Stimulated activated CD8-positive, alpha-beta memory T cell treated with anti-CD3 and anti-CD28 coated beads, Interleukin-7, amount 100 ng/mL, for 24 hours (primary cell): ENCODE measurements at regions not wholly inside any gene's neighbourhood (a gene's known extent, or its start where the extent isn't known, plus 50 kb on each side); places are given as distances from the start of the nearest gene placed in this dataset.

Experiments used
- DNase-seq: peaks from one replicate; pipeline ENCODE4 v3.0.0-alpha.2; 2020; ENCODE audit warnings: low read depth

DNA sequence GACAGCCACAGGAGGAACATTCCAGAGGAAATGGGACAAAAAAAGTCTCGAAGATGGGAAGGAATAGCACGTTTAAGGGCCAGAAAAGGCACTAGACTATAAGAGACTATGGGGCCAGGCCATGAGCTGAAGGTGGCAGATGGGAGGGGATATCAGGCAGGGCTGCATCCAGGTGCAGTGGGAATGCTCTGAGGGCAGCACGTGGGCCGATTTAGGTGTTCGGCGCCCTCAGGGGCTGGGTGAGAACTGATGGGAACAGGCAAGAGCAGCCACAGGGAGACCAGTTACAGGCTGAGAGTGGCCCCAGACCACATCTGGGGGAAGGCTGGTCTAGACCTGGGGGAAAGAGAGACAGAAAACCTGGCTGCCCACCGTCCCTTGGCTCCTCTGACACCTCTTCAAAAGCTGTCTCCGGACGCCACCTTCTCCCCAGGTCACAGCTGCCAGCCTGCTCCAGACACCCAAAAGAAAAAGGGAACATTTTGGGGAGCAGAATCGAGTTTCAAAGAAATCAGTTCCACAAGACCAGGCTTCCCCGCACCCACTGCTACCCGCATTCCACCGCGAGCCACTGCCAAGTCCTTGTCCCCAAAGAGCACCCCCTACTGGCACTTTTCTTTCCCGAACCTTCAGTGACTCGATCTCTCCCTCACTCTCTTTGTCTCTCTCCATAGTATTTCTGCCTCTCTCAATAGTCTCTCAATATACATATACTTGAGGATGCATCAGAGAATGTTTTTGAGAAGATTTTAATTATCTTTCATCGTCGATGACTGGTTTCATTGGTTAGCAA is 190.1 kb upstream of the AGAP1 start:
- DNase-seq, result no peak

DNA sequence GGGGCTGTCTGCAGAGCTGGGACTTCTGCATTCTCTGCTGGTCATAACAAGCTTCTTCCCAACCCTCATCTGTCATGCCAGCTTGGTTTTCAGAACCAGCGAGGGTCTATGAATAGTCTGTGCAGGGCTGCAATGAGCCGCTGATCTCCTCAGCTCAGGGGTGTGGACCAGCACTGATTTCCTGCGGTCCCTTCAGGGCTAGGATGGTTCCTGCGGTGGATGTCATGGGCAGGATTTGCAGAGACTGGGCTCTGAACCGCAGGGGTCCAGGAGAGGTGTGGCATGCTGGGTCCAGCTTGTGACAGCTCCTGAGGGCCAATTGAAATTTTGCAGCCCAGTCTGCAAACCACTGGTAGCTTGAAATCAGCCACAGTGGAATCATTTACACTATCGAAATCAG is 188.2 kb upstream of the AGAP1 start:
- DNase-seq, result no peak

DNA sequence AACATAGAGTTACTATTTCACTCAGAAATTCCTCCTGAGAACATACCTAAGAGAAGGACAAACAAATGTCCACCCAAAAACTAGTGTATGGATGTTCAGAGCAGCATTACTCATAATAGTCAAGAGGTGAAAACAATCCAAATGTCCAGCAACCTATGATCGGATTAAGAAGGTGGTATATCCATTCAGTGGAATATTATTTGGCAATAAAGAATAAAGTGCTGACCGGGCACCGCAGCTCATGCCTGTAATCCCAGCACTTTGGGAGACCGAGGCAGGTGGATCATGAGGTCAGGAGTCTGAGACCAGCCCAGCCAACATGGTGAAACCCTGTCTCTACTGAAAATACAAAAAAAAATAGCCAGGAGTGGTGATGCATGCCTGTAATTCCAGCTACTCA is 182.8 kb upstream of the AGAP1 start:
- DNase-seq, result no peak

DNA sequence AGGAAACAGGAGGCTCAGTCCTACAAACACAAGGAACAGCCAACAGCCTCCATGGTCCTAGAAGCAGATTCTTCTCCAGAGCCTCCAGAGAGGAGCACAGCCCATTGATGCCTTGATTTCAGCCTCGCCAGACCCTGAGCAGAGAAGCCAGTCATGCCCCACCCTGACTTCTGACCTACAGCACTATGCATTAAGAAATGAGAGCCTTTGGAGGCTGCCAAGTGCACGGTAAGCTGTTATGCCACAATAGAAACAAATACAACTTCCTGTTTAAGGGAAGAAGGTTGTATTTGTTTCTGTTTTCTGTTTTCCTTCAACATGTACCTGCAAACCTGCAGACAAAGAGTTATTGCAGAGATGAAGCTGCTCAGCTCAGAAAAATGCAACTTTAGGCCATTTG is 181.3 kb upstream of the AGAP1 start:
- DNase-seq, result no peak

DNA sequence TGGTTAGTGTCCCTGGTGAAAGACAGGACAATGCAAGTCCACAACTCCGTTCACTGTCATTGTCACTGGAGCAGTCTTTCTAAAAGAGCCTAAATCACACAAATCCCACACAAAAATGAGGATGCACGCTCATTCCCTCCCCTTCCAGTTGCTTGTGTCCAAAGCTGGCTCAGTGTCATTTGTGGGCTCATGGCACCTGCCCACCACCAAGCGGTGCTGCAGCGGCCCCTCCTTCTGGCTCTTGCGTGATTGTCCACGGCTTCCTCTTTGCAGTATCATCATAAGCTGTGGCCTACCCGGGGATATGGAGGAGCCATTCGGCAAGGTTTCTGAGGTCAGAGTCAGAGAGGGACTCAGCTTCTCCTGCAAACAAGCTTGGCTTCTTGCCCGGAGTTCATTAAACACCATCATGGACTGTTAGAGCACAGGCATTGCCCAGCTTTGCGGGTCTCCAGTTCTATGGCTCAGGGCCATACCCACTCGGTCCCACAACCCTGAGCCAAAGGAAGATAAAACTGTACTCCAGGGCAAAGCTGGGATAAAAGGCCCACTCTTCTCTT is 179.4 kb upstream of the AGAP1 start:
- DNase-seq, result no peak

DNA sequence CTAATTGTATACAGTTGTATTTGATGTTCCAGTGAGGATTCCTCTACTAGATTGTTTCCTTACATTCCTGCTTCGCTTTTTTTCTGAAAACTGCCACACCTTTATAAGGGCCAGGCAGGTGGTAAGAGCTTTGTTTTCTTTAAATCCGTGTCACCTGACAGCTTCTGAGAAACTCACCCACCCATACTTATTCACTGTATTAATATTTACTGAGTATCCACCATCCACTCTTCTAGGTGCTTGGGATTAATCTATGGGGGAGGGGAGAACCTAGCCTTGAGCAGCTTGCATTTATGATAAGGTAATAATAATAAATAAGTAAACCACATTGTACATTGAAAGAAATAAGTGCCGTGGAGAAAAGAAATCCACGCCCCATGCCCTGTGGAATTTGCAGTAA is 174.7 kb upstream of the AGAP1 start:
- no peak for DNase-seq

DNA sequence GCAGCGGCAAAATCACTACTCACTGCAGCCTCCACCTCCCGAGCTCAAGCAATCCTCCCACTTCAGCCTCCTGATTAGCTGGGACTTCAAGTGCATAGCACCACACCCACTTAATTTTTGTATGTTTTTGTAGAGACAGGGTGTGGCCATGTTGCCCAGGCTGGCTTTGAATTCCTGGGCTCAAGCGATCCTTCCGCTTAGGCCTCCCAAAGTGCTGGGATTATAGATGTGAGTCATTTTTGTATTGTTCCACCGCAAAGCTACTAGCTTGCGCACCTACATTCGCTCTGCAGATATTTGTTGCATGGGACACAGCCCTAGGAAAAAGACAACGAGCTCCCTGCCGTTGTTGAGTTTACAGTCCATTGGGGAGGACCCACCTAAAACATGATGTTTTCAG is 173.5 kb upstream of the AGAP1 start:
- DNase-seq, result no peak

DNA sequence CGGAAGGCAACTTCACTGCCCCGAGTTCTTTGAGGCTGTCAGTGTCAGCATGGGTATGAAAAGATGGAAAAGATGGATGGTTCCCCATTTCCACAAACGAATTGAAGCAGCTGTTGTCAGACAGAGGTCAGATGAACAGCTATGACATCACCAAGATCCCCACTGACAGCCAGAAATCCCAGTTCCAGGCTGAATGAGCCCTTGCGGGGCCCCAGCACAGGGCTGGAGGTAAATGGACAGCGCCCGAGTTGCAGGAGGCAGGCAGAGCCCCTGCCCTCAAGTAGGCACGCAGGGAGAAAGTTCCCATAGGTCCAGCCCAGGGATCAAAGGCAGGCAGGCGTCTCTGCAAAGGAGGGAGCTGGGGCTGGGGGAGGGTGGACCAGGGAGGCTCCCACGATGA is 169.5 kb upstream of the AGAP1 start:
- DNase-seq, result no peak

DNA sequence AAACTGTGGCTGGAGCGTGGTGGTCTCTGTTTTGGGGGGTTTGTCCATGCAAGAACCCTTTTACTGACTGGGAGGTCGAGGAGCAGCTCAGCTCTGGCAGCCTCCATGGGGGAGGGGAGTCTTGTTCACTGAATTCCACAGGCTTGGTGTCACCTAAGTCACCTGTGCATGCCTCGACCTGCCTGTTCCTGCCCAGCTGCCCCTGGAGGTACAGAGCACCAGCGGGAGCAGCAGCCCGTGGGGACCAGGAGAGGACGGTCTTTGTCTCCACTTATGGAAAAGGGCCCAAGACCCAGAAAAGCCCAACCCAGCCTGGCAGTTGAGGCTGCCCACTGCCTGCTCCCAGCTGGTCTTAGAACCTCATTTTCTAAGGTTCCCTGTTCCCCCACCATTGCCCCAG is 168.7 kb upstream of the AGAP1 start:
- DNase-seq, result no peak

DNA sequence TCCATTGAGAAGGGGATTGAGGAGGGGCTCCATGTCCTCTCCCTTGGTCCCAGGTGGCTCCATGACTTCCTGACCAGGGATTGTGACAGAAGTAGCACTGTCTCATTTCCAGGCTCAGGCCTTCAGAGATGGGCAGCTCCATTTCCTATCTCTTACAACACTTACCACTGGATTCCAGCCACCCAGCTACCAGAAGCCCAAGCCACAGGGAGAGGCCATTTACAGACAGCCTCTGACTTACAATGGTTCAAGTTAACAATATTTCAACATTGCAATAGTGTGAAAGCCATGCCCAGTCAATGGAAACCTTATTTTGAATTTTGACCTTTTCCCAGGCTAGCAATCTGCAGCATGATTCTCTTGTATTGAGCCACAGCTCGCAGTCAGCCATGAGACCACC is 164.9 kb upstream of the AGAP1 start:
- no peak for DNase-seq

DNA sequence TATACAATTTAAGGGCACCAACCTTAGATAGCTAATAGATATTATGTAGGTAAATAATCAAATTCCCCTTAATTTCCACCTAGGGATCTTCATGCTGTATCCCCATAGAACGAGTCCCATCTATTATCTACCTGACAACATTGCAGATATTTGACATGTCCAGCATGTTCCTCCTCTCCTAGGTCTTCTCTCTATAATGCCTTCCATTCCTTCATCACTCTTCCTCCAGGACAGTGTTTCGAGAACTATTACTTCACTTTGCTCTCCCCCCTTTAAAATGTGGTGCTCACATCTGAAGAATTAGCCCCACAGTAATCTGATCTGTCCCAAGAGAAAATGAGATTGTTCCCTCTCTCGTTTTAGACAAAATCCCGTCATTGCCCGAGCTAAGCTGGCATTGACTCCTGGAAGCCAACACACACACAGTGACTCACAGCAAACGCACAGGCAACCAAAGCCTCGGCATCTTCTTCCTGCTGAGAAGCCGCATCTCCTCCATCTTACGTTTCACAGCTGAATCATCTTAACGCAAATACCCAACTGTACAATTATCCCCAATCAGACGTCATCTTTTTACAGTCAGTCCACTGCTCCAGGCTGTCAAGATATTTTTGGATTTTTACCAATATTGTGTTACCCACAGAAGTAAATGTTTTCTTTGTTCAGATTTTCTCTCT is 162.9 kb upstream of the AGAP1 start:
- DNase-seq, result no peak

DNA sequence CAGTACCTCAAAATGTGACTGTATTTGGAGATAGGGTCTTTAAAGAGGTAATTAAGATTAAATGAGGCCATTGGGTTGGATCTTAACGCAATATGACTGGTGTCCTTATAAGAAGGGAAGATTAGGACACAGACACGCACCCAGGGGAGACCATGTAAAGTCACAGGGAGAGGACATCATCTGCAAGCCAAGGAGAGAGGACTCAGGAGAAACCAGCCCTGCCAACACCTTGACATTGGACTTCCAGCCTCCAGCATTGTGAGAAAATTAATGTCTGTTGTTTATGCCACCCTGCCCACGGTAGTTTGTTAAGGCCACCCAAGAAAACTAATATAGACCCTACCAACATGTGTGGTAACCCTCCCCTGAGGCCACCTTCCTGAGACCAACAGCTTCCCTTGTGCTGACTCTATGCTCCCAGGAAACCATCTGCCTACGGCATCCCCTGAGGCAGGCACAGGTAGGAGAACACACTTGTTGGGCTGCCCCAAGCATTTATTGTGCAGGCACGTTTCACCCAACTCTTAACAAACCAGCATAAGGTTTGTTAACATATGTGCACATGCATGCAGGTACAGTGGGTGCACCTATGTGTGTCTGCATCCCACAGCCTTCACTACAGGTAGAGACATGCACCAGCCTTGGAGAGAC is 161.5 kb upstream of the AGAP1 start:
- no peak for DNase-seq

DNA sequence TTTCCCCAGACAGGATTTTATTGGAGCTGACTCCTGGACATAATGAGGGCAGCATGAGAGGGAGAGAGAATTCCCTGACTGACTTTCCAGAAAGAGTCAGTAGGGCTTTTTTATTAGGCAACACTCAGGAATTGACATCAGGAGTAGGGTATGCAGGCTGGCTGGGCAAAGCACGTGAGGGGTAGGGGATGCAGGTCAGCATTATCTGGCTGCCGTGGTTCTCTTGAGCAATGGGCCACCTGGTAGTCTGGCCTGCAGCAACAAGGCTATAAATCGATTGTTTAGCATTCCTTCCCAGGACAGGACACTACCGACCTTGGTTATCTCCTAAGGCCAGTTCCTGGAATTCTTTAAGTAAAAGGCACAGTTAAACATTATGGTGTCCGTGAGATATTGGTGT is 160.8 kb upstream of the AGAP1 start:
- no peak for DNase-seq

DNA sequence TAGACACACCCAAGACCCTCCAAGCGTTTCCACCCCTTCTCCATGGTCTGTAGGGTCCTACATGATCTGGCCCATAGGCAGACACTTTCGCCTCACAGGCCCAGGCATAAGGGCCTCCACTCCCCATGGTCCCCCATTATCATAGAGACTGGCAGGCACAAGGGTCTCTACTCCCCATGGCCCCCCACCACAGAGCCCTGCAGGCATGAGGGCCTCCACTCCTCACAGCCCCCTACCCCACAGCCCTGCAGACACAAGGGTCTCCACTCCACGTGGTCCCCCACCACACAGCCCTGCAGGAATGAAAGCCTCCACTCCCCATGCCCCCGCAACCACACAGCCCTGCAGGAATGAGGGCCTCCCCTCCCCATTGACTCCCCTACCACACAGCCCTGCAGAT is 159.7 kb upstream of the AGAP1 start:
- DNase-seq, result no peak

DNA sequence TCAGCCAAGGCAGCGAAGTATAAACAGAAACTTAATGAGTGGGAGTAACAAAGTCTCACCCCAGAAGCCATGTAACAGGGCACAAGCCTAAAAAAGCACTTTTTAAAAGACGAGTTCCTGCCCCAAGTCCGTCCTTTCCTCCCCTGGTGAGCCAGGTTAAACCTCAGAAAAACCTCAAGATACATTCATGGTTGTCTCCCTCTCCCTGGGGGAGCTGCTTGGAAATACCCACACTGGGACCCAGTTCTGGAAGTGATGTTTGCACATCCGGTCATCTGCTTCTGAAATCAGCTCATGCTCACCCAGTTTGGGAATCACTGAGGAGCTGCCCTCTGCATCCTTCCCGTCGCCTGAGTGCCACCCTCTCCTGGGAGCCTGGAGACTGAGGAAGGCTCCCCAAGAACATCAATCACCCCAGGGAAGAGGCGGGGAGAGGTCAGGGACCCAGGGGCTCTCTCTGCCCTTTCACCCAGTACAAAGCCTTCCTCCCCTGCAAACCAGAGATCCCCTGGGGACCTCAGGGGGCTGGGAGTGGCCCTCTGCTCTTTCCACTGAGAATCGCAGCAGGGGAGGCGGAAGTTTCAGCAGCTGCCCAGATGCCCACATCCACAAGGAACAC is 150.6 kb upstream of the AGAP1 start:
- DNase-seq, result no peak

DNA sequence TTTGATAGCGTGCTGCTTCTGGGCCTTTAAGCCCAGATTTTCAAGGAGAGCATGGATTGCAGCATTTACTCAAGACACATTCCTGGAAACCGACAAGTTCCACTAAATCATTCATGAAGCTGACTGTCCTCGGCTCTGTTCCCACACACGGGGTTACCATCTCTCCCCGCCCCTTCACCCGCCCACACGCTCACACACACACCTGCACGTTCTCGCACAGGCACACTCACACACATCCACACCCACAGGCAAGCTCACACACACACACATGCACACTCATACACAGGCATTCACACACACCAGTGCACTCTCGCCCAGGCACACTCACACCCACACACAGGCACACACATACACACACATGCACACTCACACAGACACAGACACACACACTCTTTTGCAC is 150.0 kb upstream of the AGAP1 start:
- no peak for DNase-seq

DNA sequence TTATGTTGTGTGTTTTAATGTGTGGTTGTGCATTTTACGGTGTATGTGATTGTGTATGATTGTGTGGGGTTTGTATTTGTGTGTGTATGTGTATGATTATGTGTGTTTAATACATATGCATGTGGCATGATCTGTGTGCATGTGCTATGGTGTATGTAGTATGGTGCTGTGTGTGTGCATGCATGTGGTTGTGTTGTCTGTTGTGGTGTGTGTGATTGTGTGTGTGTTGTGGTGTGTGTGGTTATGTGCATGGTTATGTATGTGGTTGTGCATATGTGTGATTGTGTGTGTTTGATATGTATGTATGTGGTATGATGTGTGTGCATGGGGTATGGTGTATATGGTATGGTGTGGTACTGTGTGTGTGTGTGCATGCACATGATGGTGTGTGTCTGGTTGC is 148.1 kb upstream of the AGAP1 start:
- DNase-seq, result no peak

DNA sequence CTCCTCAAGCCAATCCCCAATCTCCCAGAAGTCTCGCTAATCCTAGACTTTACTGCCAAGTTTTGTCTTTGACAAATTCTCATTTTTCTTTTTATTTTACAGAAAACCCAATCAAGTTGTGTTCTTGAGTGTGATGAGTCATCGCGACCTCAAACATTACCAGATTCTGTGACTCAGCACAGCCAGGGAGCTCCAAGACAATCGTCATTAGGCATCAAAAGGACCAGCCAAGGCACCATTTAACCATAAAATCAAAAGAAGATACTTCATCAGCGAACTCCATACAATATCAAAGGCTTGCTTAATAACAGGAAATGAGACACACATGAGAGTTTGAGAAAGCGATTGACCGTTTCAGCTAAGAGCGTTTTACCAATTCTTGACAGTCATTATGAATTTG is 146.2 kb upstream of the AGAP1 start:
- no peak for DNase-seq

DNA sequence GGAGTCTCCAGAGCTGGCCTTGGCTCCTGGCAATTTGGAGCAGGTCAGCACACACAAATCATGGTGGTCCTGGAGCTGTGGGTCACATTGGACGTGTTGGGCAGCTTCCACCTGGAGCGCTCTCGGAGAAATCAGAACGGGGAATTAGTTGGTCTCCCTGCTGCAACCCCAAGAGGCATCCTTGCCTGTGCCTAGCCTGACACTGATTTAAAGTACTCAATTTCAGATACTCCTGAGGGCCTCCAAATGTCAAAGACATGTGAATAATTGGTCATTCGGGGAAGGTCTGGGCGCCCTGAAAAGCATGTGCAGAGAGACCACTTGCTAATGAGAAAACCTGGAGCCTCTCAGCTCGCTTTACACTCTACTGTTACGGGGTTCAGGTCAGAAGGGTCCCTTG is 145.5 kb upstream of the AGAP1 start:
- no peak for DNase-seq

DNA sequence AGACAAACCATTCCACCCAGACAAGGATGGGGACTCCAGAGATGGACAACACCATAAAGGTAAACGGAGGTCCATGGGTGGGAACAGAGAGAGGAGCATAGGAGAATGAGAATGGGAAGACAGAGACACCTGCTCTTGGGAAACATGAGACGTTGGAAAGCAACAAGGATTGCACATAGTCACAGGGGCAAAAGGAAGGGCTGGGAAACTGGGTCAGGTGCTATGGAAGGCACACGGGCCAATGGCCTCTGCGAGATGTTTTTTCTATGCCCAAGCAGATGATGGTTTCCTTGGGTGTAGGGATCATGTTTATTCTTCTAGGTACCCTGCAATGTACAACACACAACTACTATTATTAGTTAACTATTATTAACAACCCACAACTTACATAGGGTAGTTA is 143.6 kb upstream of the AGAP1 start:
- DNase-seq, result no peak

DNA sequence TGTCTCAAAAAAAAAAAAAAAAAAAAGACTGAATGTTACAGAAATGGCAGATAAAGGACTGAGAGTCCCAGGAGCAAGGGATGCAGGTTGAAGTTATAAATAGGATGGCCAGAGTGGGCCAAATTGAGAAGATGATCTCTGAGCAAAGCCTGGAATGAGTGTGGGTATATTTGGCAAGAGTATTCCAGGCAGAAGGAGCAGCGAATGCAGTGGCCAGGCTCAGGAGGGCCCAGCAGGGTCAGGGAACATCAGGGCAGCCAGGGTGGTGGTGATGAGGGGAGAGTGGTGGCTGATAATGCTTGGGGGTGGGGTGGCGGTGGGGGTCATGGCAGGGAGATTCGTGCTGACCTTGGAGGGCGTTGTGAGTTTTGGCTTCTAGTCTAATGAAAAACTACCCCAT is 141.3 kb upstream of the AGAP1 start:
- no peak for DNase-seq

DNA sequence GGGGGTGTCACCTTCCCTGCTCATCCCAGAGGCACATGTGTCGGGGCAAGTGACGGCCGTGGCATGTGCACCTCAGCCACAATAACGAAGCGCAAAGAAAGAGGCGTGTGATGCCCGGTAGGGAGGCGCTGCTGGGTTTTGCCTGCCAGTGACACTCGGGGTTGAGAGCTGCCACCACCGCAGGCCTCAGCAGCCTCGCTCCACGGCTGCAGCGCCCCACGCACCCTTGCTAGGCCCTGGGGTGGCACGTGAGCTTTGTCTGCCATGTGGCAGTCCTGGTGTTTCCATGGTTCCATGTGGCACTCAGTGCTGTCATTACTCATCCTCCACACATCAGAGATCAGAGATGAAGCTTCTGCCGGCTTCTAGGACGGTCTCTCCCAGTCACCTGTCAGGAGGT is 136.0 kb upstream of the AGAP1 start:
- no peak for DNase-seq

DNA sequence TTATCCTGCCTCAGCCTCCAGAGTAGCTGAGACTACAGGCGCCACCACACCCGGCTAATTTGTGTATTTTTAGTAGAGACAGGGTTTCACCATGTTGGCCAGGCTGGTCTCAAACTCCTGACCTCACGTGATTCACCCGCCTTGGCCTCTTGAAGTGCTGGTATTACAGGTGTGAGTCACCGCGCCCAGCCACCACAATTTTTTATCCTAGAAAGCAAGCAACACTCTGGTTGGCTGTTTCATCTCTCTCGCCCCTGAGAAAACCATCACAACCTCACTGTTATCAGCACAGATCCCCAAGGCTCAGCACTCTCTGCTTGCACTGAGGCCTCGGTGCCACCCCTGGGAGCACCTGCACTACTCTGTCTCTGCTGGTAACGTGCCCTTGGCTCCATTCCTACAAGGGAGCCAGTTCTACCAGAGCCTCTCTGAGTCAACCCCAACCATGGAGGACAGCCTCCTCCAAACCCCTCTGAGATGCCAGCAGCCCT is 134.8 kb upstream of the AGAP1 start:
- no peak for DNase-seq
